A549 (cell line): ENCODE measurements at regions not wholly inside any gene's neighbourhood (a gene's known extent, or its start where the extent isn't known, plus 50 kb on each side); places are given as distances from the start of the nearest gene placed in this dataset.

Experiments
- EP300 ChIP-seq, 2 experiments: fragments of >200 bp; sonication (Bioruptor Twin); formaldehyde crosslinking; IDR thresholded peaks; 2 replicates in 1 of 2; 3 replicates in 1 of 2; pipeline ENCODE4 v1.6.1; 2016 to 2017
- ESRRA ChIP-seq: fragments of 150-350 bp; IDR thresholded peaks from 2 replicates; pipeline ENCODE4 v1.6.1; 2014; ENCODE audit warnings: mild to moderate bottlenecking, low read length, borderline replicate concordance
- MAFK ChIP-seq: fragments of 450-650 bp; IDR thresholded peaks from 2 replicates; pipeline ENCODE4 v1.6.1; 2014; ENCODE audit not compliant: partially characterized antibody
- PHF8 ChIP-seq: fragments of 200-600 bp; sonication (generic); IDR thresholded peaks from 2 replicates; pipeline ENCODE4 v1.6.1; 2016; ENCODE audit warnings: low read depth, mild to moderate bottlenecking, antibody characterized with exemption, moderate library complexity, borderline replicate concordance
- POLR2A ChIP-seq: IDR thresholded peaks from 2 replicates; pipeline ENCODE4 v1.6.1; 2012; ENCODE audit warnings: mild to moderate bottlenecking, low read length
- TFCP2L1 ChIP-seq: fragments of 250-450 bp; sonication (Bioruptor Pico); IDR thresholded peaks from 2 replicates; pipeline ENCODE4 v1.5.0; 2021; ENCODE audit warnings: mild to moderate bottlenecking
- ZSCAN20 ChIP-seq: fragments of 250-450 bp; sonication (Bioruptor Pico); IDR thresholded peaks from 2 replicates; pipeline ENCODE4 v1.8.0; 2022; ENCODE audit warnings: mild to moderate bottlenecking, moderate library complexity
- TF ChIP-seq, protein P1 (sequence below): fragments of >200 bp; sonication (Bioruptor Twin); formaldehyde crosslinking; IDR thresholded peaks from 3 replicates; pipeline ENCODE4 v1.5.1; 2016

DNA sequence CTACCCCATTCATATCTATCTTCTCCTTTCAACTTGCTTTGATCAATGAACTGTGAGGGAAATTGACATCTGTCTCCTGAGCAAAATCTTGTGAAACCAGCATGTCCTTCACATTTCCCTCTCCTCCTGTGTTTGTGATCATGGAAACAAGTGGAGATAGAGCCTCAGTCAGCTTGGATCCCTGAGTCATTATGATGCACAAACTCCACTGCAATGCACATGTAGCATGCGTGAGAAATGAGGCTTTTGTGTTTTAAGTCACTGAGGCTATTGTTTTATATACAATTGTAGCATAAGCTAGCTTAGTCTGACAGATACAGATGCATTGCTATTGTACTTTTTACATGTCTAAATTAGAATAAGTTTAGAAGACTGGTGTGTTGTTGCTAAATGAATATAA lies 85.2 kb upstream of the HNMT start:
- TF ChIP-seq, protein P1, sequence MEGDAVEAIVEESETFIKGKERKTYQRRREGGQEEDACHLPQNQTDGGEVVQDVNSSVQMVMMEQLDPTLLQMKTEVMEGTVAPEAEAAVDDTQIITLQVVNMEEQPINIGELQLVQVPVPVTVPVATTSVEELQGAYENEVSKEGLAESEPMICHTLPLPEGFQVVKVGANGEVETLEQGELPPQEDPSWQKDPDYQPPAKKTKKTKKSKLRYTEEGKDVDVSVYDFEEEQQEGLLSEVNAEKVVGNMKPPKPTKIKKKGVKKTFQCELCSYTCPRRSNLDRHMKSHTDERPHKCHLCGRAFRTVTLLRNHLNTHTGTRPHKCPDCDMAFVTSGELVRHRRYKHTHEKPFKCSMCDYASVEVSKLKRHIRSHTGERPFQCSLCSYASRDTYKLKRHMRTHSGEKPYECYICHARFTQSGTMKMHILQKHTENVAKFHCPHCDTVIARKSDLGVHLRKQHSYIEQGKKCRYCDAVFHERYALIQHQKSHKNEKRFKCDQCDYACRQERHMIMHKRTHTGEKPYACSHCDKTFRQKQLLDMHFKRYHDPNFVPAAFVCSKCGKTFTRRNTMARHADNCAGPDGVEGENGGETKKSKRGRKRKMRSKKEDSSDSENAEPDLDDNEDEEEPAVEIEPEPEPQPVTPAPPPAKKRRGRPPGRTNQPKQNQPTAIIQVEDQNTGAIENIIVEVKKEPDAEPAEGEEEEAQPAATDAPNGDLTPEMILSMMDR = no peak
- TF ChIP-seq POLR2A = no peak
- no peak for TF ChIP-seq MAFK
- no peak for TF ChIP-seq EP300 (IDR thresholded peaks at IDR 0.05)
- no peak for TF ChIP-seq ZSCAN20 (CRISPR knock-in tag)
- TF ChIP-seq PHF8 = no peak
- TF ChIP-seq TFCP2L1 (CRISPR knock-in tag) = no peak
- TF ChIP-seq ESRRA = no peak
